ENCODE measurements at regions not wholly inside any gene's neighbourhood (a gene's known extent, or its start where the extent isn't known, plus 50 kb on each side); places are given as distances from the start of the nearest gene placed in this dataset.

DNA sequence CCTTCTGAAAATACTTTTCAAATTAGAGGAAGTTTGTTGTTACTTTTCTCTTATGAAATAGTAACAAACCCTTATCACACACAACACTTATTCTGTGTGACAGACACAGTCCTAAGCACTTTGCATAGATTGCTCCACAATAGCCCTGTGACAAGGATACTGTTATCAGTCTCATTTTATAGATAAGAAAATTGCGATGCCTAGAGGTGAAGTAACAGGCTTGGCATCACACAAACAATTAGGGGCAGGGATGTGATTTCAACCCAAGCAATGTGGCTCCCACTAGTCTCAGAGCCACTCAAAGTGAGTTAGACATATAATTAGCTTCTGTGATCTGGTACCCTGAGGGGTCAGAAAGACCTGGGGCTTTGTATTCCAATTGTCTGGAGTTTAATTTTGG, 339.9 kb downstream of the FBXO8 start:
- DNase-seq (no peak), ATAC-seq (no peak)
- intact Hi-C loops (cut with DNase I), result no loop called here
- no peak overlapping the region for H3K27ac ChIP-seq
- TF ChIP-seq POLR2A (IDR thresholded peaks at IDR 0.05), result no peak
- no peak for TF ChIP-seq CTCF (IDR thresholded peaks at IDR 0.05)
- no peaks in the 10 kb centered on the region for H3K9me3 ChIP-seq
- H3K4me3 ChIP-seq, result no peak overlapping the region
- H3K27me3 ChIP-seq, result no peaks in the 10 kb centered on the region
- no peaks in the 10 kb centered on the region for H3K36me3 ChIP-seq
- no peaks in the 10 kb centered on the region for H3K4me1 ChIP-seq
- 25% methylated on average over 1 of the region's 1 CpG for WGBS (ENCODE audit: insufficient coverage, low coverage, low lambda C conversion rate, missing lambda C conversion rate)

DNA sequence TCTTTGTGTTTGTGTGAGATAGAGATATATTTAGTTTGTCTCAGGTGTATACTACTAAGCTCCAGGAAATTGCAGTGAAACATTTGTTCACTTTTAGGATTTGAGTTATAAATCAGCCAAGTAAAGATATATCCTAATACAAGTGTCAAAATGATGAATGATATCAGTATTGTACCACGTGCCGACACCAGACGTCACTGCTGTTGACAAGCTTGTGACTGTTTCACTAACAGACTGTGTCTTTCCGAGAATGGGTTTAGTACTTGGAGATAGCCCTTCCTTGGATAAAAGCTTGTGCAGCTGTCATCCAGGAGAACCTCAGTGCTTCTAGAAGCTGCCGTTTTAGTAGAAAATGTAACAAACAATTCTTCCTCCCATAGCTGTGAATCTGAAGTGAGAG, 343.3 kb downstream of the FBXO8 start:
- H3K36me3 ChIP-seq, result no peaks in the 10 kb centered on the region
- no peaks in the 10 kb centered on the region for H3K4me1 ChIP-seq
- no peak for DNase-seq
- no peak overlapping the region for H3K4me3 ChIP-seq
- intact Hi-C loops (cut with DNase I), result no loop called here
- no peaks in the 10 kb centered on the region for H3K27me3 ChIP-seq
- H3K27ac ChIP-seq, result no peak overlapping the region
- no peak for ATAC-seq
- 22% methylated on average over 5 of the region's 5 CpGs for WGBS (ENCODE audit: insufficient coverage, low coverage, low lambda C conversion rate, missing lambda C conversion rate)
- H3K9me3 ChIP-seq, result no peaks in the 10 kb centered on the region
- TF ChIP-seq POLR2A (IDR thresholded peaks at IDR 0.05) (no peak), CTCF (IDR thresholded peaks at IDR 0.05) (no peak)

GRCh38 chr4:173937631-173938270, 345.7 kb downstream of the FBXO8 start:
- no peak for ATAC-seq
- no peak for DNase-seq
- H3K4me3 ChIP-seq, result no peak overlapping the region
- H3K36me3 ChIP-seq, result no peaks in the 10 kb centered on the region
- no peak overlapping the region for H3K27ac ChIP-seq
- no peaks in the 10 kb centered on the region for H3K27me3 ChIP-seq
- WGBS (ENCODE audit: insufficient coverage, low coverage, low lambda C conversion rate, missing lambda C conversion rate), result 39% methylated on average over 2 of the region's 2 CpGs
- intact Hi-C loops (cut with DNase I), result no loop called here
- TF ChIP-seq CTCF (IDR thresholded peaks at IDR 0.05) (no peak), POLR2A (IDR thresholded peaks at IDR 0.05) (no peak)
- H3K9me3 ChIP-seq, result no peaks in the 10 kb centered on the region
- no peaks in the 10 kb centered on the region for H3K4me1 ChIP-seq

GRCh38 chr4:173936861-173937260, 346.6 kb downstream of the FBXO8 start:
- intact Hi-C loops (cut with DNase I), result no loop called here
- no peaks in the 10 kb centered on the region for H3K4me1 ChIP-seq
- ATAC-seq (no peak), DNase-seq (no peak)
- no peaks in the 10 kb centered on the region for H3K27me3 ChIP-seq
- no peak for TF ChIP-seq CTCF (IDR thresholded peaks at IDR 0.05)
- TF ChIP-seq POLR2A (IDR thresholded peaks at IDR 0.05), result no peak
- H3K27ac ChIP-seq, result no peak overlapping the region
- H3K36me3 ChIP-seq, result no peaks in the 10 kb centered on the region
- H3K9me3 ChIP-seq, result no peaks in the 10 kb centered on the region
- no peak overlapping the region for H3K4me3 ChIP-seq
- 27% methylated on average over 1 of the region's 1 CpG for WGBS (ENCODE audit: insufficient coverage, low coverage, low lambda C conversion rate, missing lambda C conversion rate)

All from right lobe of liver (tissue), 6 donors.